Activated CD4-positive, alpha-beta T cell treated with anti-CD3 and anti-CD28 coated beads, Interleukin-2, Interleukin-6, amounts not matched to agents 100 ng/mL and 50 ng/mL, durations not matched to agents 16 hours and 8 hours (primary cell): ENCODE measurements at regions not wholly inside any gene's neighbourhood (a gene's known extent, or its start where the extent isn't known, plus 50 kb on each side); places are given as distances from the start of the nearest gene placed in this dataset.
"Not testable (repeated sequence)": the region's sequence is repeated elsewhere in the genome, so short reads cannot be mapped to it uniquely, and the experiment has no call there.

Experiments used
- DNase-seq: peaks from one replicate; pipeline ENCODE4 v3.0.0-alpha.2; 2020

DNA sequence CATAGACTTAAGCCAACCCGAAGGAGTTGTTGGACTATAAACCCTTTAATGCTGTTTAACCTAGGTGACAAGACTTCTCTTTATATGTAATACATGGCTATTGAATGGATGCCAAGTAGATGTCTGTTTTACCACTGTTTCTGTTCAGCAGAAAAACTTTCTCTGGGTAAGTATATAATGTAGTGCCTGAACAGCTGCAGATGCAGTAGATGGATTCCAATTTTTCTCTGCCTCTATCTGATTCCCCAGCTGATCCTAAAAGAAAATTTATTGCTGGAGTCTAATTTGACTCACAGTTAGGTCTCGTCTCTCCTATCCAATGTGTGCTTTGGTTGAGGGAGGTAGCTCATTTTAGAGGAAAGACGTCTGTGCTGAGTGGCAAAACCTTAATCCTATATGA is 256.5 kb upstream of the CBLB start:
- DNase-seq = no peak

DNA sequence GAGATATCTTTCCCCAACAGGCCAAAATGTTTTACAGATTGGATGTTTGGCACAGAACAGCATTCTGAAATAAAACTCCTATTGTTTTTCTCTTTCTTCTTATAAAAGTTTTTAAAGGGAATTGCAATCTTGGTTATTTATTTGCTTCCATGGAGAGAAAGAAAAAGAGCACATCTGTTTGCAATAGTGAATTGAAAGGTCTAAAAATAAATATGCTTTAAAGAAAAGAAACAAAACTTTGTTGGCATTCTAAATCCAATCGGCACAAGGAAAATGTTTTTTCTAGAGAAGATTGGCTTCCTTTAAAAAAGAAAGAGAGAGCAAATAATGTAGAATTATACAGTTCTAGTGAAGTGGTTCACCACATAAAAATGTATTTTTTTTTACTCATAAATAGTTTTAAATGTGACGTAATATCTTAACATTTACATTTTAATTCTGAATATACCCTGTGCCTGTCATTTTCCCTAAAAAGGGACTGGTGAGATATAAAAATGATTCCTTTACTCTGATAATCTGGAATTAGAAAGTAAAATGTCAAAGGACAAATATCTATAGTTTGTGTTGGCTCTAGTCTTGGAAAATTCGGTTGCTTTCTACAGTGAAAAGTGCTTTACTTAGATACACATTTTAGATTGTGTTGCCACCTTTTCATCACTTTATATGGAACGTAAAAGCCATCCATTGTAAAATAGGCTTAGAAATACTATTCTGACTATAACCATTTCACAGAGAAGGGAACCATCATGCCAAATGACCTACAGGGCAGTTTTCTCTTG is 257.4 kb upstream of the CBLB start:
- no peak for DNase-seq

DNA sequence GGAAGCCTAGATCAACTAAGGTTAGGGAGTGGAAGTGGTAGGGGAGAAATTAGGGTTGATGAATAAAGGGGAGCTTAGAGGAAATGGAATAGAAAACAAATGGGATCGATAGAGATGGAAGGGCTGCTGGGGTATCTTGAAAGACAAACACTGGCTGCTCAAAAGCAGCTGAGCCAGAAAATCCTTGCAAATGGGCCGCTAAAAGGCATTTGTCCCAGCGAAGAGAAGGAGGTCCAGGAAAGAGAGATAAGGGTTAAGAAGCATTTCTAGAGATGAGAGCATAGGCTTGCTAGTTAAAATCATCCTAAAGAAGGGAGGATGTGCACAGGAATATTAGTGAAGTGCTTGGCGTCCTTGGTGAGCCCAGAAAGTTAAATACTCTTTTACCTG is 258.0 kb upstream of the CBLB start:
- no peak for DNase-seq

DNA sequence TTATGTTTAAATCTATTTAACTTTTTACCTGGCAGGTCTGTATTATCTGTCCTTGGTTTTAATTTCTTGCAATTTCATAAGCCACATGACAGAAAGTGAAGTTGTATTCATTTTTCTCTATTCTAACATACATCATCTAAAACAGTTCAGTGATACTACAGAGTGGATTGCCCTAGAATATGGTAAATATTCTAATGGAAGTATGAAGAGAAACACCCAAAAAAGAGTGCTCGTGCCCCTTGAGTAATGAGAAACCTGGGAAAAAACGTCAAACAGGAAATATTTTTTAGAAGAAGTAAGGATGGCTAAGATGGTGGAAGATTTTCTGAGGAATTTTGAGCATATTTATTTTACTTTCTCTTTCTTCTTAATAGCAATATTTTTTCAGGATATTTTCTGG is 261.1 kb upstream of the CBLB start:
- DNase-seq = no peak

DNA sequence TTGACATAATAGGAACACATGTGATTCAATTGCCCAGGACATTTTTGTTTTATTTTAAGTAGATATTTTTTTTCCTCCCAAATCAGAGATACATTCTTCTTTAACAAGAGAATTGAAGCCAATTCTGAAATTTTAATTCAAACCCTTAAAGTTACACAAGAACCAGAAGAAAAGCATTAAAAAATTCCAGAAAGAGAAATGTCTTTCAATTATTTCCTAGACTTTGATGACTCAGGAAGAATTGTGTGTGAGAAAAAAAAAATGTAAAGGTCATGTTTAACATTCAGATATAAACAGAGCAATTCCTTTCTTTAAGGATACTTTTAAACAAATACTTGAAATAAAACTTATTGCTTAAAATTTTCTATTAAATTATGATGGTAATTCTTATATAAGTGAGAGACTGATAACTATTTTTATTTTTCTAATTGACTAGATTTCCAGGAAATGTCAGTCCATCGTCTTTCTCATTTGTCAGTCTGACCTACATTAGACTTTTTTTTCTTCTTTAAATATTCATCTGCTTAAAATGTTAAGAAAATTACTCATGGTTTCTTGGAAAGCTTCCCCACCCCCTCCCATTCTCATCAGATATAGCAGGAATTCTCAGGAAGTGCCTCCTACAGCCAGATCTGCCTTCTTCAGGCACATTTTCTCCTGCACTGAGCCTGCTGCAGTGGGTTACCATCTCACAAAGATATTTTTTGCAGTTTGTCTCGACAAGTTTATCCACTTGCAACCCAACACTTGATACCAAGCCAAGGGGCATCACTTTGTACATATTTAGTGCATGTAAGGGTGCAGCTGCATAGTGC is 261.8 kb upstream of the CBLB start:
- DNase-seq = no peak

DNA sequence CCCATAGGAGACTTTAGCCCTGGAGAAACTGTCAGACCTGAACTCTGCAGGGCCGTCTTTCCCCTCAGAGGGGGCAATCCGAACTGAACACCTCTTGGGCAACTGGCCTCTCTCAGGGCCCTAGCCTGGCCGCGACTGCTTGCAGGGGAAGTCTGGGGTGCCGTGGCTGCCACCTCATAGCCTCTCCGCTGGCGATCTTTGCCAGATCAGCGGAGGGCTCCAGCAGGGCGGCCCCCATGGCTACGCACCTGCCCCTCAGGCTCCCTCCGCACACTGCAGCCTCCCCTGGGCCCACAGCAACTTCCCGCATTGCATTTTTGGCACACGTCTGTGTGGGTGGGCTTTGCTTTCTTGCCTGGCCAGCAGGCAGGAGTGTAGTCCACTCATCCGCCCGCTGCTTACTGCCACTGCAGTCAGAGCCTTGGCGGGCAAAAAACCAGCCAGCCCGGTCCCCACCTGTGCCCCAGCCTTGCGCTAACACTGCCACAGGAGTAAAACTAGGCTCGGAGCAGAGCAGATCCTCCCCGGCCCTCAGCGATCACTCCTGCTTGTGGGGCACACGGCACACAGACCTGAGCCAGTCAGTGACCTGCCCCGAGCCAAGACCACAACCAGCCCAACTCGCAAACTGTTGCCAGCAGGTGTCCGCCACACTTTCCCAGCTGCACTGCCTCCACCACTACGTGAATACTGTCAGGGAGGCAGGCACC is 266.8 kb upstream of the CBLB start:
- no peak for DNase-seq

DNA sequence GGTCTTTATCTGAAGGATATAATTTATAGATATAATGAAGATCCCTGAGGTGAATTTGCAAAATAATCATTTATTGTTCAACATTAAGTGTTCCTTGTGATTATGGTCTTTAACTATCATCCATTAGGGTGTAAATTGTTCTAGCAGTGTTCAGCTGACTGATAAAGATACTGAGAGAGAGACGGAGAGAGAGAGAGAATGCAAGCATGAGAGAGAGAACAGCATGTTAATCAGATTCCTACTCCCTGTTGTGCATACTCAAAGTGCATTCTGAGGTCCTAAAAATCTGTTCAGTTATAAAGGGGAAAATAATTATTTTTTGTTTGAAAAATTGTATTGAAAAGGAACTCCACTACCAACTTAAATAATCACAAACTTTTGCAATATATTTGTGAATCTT is 271.0 kb upstream of the CBLB start:
- DNase-seq = no peak

DNA sequence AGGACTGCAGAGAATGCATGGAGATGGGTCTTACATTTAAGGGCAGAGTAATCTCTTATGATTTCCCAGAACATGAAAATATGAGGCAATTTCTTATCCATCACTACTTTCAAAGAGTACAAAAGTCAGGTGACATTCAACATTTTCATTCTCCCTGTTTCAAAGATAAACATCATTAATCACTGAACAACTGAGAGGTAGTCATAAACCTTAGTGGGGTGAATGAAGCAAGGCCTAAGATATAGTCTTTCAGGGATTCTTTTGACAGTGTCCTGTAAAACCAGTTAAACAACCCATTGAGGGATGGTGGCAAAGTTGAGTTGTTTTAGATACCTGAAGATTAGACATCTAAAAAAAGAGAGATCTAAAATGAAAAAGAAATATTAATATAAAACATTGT is 271.6 kb upstream of the CBLB start:
- DNase-seq = no peak

DNA sequence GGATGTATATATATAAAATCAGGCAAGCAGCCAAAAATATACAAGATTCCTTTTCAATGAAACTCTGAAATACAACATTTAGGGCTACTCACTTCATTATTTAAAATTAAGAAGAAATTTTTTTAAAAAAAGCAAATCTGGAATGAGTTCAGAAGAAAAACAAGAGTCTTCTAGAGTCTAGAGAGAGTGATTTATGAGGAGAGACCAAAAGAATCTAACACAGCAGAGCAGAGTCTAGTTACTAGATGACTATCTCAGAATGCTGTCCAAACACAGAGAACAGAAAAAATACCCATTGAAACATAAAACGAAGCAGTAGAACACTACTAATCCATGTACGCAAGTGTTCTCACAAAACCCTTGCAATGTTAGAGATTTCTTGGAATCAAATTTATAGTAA is 275.2 kb upstream of the CBLB start:
- no peak for DNase-seq

DNA sequence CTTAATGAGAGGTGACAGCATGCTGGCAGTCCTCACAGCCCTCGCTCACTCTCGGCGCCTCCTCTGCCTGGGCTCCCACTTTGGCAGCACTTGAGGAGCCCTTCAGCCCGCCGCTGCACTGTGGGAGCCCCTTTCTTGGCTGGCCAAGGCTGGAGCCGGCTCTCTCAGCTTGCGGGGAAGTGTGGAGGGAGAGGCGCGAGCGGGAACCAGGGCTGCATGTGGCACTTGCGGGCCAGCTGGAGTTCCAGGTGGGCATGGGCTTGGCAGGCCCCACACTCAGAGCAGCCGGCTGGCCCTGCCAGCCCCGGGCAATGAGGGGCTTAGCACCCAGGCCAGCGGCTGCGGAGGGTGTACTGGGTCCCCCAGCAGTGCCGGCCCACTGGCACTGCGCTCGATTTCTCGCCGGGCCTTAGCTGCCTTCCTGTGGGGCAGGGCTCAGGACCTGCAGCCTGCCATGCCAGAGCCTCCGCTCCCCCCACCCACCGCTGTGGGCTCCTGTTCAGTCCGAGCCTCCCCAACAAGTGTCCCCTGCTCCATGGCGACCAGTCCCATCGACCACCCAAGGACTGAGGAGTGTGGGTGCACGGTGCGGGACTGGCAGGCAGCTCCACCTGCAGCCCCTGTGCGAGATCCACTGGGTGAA is 279.7 kb upstream of the CBLB start:
- DNase-seq = not testable (repeated sequence)

DNA sequence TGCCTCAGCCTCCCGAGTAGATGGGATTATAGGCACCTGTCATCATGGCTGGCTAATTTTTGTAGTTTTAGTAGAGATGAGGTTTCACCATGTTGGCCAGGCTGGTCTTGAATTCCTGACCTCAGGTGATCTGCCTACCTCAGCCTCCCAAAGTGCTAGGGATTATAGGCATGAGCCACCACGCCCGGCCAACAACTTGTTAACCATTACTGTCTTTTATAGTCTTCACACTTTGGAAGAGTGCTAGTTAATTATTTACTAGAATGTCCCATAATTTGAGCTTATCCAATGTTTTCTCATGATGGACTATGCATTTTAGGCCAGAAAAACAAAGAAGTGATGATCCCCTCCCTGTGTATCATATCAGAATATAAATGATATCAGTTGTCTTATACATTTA is 288.6 kb upstream of the CBLB start:
- no peak for DNase-seq

DNA sequence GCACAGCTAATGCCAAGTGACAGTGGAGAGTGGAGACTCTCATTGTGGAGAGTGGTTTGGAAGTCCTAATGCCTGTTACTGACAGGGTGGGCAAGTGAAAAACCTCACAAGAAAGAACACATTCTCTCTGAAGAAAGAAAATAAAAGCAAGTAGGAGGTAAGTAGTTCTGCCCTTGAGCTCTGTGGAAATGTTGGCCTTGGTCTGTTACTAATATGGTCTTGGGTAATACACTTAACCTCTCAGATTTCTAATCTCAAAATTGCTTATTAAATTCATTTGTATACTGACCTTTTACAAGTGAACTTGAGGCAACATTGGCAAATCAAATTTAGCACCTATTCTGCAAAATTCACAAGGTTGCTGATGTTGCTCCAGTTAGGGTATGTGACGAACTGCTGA is 291.6 kb upstream of the CBLB start:
- no peak for DNase-seq

DNA sequence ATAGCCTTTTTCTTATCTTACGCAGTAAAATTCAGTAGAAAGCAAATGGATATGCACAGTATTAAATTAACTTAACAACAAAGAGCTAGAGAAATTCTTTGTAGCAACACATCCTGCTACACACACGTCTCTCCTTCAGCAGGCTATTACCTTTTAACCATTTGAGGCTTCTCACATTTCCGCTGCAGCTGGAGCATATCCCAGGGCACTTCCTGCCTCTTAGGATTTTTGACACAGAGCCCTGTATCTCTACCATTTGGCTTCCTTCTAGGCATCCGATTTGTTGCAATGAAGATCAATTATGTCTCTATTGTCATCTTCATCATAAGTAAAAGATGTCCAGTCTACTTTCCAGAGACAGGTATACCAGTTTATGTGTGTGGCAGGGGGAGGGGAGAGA is 292.4 kb upstream of the CBLB start:
- DNase-seq = no peak

DNA sequence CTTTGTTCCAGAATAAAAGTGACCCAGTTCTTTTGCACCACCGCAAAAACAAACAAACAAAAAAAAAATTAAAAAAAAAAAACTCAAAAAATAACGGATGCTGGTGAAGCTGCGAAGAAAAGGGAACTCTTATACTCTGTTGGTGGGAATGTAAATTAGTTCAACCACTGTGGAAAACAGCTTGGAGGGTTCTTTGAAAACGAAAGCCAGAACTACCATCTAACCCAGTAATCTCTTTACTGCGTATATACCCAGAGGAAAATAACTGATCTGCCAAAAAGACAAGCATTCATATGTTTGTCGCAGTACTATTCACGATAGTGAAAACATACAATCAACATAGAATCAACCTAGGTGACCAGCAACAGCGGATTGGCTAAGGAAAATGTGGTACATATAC is 298.9 kb upstream of the CBLB start:
- DNase-seq = no peak

DNA sequence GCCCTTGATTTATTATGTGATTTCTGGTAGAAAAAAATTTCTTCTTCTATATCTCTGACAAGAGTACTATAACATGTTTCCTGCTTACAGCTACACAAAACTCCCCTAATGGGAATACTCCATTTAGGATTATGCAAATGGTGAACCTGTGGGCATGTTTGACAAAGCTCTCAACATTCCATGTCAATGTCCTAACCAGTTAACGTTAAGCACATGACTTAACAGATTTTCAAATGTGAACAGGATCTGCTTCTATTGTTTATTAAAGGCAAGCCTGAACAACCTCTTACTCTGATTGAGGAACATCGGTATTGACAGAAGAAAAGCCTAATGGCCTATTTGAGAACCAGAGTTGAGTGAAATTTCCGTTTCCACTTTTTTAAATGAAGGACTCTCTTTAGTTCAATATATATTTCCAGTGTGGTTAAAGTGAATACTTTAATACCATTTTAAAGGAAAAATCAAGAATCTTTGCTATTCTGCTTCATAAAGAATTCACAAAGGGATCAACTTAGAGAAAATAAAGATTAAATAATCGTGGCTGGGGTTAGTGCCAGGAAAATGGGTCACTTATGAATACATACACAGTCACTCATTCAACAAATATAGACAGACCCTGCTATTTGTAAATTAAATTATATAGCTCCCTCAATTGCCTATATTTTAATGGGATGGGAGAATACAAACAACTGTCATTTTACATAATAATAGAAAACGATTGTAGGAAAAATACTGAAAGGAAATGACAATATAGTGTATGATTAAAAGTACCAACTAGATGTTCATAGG is 300.3 kb upstream of the CBLB start:
- DNase-seq = no peak

DNA sequence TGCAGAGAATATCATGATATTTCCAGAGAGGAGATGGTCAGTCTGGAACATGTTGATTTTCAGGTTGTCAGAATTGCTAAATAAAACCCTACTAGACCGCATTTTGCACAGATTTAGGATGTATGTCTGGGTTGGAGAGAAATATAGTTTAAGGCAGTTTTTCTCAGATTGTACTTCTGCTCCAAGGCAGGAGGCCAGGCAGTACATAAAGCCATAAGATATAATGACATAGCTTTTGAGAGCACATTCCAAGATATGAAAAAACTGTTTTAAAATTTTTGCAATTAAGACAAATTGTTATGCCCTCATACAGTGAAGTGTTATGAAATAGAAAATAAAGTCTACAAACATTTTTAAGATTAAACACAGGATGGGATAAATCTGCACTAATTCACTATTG is 301.8 kb upstream of the CBLB start:
- DNase-seq = no peak

DNA sequence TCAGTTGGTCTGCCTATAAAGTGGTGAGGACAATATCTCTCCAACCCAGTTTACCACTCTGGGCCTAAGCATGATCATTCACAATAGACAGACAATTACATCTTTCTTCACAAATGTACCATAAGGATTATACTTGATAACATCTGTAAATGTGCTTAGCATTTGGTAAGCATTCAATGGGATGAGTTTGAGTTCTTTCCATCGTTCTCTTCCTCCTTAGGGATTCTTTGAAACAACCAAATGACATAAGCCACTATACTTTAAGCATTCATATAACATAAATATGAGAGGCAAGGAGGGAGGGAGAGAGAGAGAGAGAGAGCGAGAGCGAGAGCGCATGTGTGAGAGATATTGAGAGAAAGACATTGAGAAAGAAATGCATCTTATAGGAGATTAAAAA is 303.3 kb upstream of the CBLB start:
- DNase-seq = no peak

DNA sequence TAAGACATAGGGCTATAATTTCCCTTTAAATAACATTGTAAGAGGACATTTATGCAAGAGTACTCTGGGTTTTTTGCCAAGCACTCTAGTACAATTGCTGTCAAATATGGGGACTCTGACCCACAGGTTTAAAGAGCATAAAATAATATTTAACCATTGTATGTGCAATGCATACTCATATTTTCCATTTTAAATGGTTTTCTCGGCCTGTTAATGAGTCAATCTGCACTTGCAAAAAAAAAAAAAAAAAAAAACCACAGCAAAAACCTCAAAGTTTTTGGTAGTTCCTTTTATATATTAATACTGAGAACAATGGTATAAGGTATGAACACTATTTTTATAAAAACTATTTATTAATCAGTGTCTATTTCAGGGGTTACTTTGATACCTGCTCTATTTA is 304.0 kb upstream of the CBLB start:
- peak; percentile 65 for DNase-seq

DNA sequence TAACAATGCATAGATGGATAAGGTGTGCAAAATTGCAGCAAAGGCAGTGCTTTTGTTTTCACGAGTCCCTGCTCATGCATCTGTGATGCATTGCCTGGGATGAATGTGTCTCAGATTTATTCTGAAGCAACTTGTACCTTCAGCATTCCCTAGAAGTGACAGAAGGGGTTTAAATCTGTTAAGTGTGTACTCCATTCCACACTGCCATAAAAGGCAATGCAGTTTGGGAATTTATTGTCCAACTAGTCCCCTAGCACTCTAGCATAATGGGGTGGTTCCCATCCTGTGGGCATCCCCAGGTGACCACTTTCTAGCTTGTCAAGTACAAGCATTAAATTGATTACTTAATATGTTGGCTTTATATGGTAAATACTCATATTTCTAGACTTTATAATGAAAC is 306.5 kb upstream of the CBLB start:
- peak; percentile 17 for DNase-seq

DNA sequence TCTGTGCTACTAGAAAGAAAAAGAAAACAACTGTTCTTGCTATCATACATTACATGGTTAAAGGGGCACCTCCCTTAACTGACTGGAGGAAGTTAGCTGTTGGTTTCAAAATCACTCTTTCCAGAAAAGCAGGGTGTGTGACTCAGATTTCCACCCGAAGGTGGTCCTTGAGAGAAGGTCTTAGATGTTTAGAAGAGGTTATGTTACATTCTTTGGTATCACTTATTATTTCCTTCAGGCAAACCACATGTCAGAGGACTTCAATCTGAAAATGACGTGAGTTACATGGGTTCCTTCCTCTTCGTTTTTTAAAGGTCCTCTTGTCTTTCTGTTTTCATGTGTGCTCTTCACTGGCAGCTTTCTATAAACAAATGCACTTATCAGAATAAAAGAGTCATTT is 307.9 kb upstream of the CBLB start:
- DNase-seq = peak; percentile 93

DNA sequence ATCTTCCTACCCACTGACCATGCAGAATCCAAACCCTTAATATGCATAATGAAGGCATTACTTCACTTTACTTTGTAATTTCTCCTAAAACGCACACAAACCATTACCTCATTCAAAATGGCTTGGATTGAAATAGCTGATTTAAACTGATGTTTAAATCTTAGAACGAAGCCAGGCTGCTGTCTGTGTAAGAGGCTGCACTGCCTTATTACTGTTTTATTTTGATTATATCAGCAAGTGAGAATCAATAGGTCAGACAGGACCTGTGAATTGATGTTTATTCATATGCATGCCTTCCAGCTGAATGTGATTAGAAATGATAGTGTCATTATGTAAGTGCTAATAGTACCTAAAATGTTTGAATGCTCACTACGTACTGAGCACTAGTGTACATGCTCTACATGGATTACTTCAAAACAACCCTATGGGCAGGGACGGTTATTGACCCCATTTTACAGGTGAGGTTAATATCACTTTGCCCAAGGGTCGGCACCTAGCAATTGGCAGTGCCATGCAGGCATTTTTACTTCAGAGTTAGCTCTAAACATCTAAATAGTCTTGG is 314.2 kb upstream of the CBLB start:
- DNase-seq = no peak

DNA sequence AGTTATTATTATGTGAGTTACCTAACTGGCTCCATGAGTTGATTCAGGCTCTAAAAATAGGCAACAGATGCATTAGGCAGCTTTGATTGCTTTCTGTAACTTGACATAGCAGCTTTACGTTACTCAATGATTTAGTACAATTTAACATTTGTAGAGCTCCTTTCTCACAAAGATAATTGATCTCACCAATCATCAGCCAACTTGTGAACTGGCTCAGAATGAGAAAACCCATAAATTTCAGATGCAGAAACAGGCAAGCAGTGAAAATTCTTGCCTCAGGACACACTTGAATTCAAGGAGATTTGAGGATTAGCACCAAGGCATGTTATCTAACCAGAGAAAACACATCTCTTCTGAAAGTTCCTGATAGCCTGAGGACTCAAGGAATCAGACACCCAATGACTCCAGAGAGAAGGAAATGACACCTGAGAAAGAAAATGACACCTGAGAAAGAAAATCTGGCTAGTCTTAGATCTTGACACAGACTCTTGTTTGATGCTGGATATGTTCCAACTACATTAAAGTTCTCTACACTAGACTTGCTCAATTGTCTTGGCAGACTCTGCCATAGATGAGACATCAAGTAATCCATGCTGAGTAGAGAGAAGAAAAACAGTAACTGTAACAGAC is 315.1 kb upstream of the CBLB start:
- no peak for DNase-seq
